DOHH2 (cell line): ENCODE measurements at regions not wholly inside any gene's neighbourhood (a gene's known extent, or its start where the extent isn't known, plus 50 kb on each side); places are given as distances from the start of the nearest gene placed in this dataset.

ENCODE experiments used
- H3F3A ChIP-seq: fragments of 200-600 bp; sonication (generic), shearing (Covaris generic); 2 replicates; pipeline ENCODE4 v1.6.0; 2016; ENCODE audit warnings: antibody characterized with exemption, mild to moderate bottlenecking; ENCODE audit not compliant: control insufficient read depth, insufficient read depth
- H3K27ac ChIP-seq: fragments of 200-600 bp; sonication (generic); 2 replicates; pipeline ENCODE4 v1.5.1; 2014; ENCODE audit warnings: low read depth, mild to moderate bottlenecking, low read length, moderate library complexity
- H3K27me3 ChIP-seq: fragments of 200-600 bp; sonication (generic); 2 replicates; pipeline ENCODE4 v1.6.1; 2014; ENCODE audit warnings: mild to moderate bottlenecking, low read length, mixed read lengths; ENCODE audit not compliant: control insufficient read depth
- H3K36me3 ChIP-seq: fragments of 200-600 bp; sonication (generic); 2 replicates; pipeline ENCODE4 v1.6.1; 2014; ENCODE audit warnings: mild to moderate bottlenecking, low read length, moderate library complexity, mixed read lengths; ENCODE audit not compliant: control insufficient read depth
- H3K4me1 ChIP-seq: fragments of 200-600 bp; sonication (generic); 2 replicates; pipeline ENCODE4 v1.6.1; 2014; ENCODE audit warnings: mild to moderate bottlenecking, low read length, mixed read lengths; ENCODE audit not compliant: control insufficient read depth
- H3K4me2 ChIP-seq: fragments of 200-600 bp; sonication (generic); 2 replicates; pipeline ENCODE4 v1.6.0; 2014; ENCODE audit warnings: mild to moderate bottlenecking, low read length, moderate library complexity
- H3K4me3 ChIP-seq: fragments of 200-600 bp; sonication (generic); 2 replicates; pipeline ENCODE4 v1.5.1; 2014; ENCODE audit warnings: mild to moderate bottlenecking, low read length, mixed read lengths
- H3K79me2 ChIP-seq: fragments of 200-600 bp; sonication (generic); 2 replicates; pipeline ENCODE4 v1.6.1; 2014; ENCODE audit warnings: mild to moderate bottlenecking, low read length, mixed read lengths; ENCODE audit not compliant: control insufficient read depth
- H3K9me2 ChIP-seq: fragments of 200-600 bp; sonication (generic); replicated peaks from 2 replicates; pipeline ENCODE4 v1.6.1; 2014; ENCODE audit warnings: mild to moderate bottlenecking, low read length, mixed read lengths; ENCODE audit not compliant: control insufficient read depth
- H3K9me3 ChIP-seq: fragments of 200-600 bp; sonication (generic); 2 replicates; pipeline ENCODE4 v1.6.1; 2014; ENCODE audit warnings: antibody characterized with exemption, low read length, mixed read lengths; ENCODE audit not compliant: control insufficient read depth, insufficient read depth
- H4K20me1 ChIP-seq: fragments of 200-600 bp; sonication (generic); 2 replicates; pipeline ENCODE4 v1.6.0; 2014; ENCODE audit warnings: low read depth, mild to moderate bottlenecking, antibody characterized with exemption, low read length, moderate library complexity; ENCODE audit not compliant: control insufficient read depth, insufficient read depth
- CTCF ChIP-seq: fragments of 200-600 bp; sonication (generic); IDR thresholded peaks from one replicate; pipeline ENCODE4 v1.5.1; 2014; ENCODE audit warnings: antibody characterized with exemption, mild to moderate bottlenecking, low read depth, low read length; ENCODE audit not compliant: poor library complexity, severe bottlenecking
- EZH2phosphoT487 ChIP-seq: fragments of 200-600 bp; sonication (generic); IDR thresholded peaks from 2 replicates; pipeline ENCODE4 v1.6.1; 2017; ENCODE audit warnings: borderline replicate concordance, mild to moderate bottlenecking, antibody characterized with exemption, low read length, moderate library complexity, mixed read lengths

GRCh38 chrY:15510288-15510687, 986.0 kb downstream of the NLGN4Y start:
- Histone ChIP-seq H3K4me2 (no peak overlapping the region), H3K79me2 (no peaks in the 10 kb centered on the region), H4K20me1 (no peaks in the 10 kb centered on the region), H3F3A (no peaks in the 10 kb centered on the region), H3K27me3 (no peaks in the 10 kb centered on the region), H3K9me2 (no peaks in the 10 kb centered on the region), H3K9me3 (no peaks in the 10 kb centered on the region), H3K36me3 (no peaks in the 10 kb centered on the region), H3K27ac (no peak overlapping the region), H3K4me3 (no peak overlapping the region), H3K4me1 (no peaks in the 10 kb centered on the region)
- TF ChIP-seq EZH2phosphoT487: no peak
- no peak for TF ChIP-seq CTCF

- Histone ChIP-seq H3K27ac (no peak overlapping the region), H3K4me3 (no peak overlapping the region), H3K4me2 (no peak overlapping the region), H3F3A (no peaks in the 10 kb centered on the region), H3K4me1 (no peaks in the 10 kb centered on the region), H3K27me3 (no peaks in the 10 kb centered on the region), H4K20me1 (no peaks in the 10 kb centered on the region), H3K9me2 (no peaks in the 10 kb centered on the region), H3K36me3 (no peaks in the 10 kb centered on the region), H3K79me2 (no peaks in the 10 kb centered on the region), H3K9me3 (no peaks in the 10 kb centered on the region)
- TF ChIP-seq EZH2phosphoT487 (no peak), CTCF (no peak)
Measured at GRCh38 chrY:15510984-15511650, 986.8 kb downstream of the NLGN4Y start.

- Histone ChIP-seq H3K4me1 (no peaks in the 10 kb centered on the region), H4K20me1 (no peaks in the 10 kb centered on the region), H3F3A (no peaks in the 10 kb centered on the region), H3K79me2 (no peaks in the 10 kb centered on the region), H3K36me3 (no peaks in the 10 kb centered on the region), H3K27me3 (no peaks in the 10 kb centered on the region), H3K9me2 (no peaks in the 10 kb centered on the region), H3K4me3 (no peak overlapping the region), H3K4me2 (no peak overlapping the region), H3K9me3 (no peaks in the 10 kb centered on the region), H3K27ac (no peak overlapping the region)
- no peak for TF ChIP-seq CTCF
- TF ChIP-seq EZH2phosphoT487: no peak
Measured at GRCh38 chrY:15535131-15535530, 1010.8 kb downstream of the NLGN4Y start.
